ENCODE measurements at regions not wholly inside any gene's neighbourhood (a gene's known extent, or its start where the extent isn't known, plus 50 kb on each side); places are given as distances from the start of the nearest gene placed in this dataset.

DNA sequence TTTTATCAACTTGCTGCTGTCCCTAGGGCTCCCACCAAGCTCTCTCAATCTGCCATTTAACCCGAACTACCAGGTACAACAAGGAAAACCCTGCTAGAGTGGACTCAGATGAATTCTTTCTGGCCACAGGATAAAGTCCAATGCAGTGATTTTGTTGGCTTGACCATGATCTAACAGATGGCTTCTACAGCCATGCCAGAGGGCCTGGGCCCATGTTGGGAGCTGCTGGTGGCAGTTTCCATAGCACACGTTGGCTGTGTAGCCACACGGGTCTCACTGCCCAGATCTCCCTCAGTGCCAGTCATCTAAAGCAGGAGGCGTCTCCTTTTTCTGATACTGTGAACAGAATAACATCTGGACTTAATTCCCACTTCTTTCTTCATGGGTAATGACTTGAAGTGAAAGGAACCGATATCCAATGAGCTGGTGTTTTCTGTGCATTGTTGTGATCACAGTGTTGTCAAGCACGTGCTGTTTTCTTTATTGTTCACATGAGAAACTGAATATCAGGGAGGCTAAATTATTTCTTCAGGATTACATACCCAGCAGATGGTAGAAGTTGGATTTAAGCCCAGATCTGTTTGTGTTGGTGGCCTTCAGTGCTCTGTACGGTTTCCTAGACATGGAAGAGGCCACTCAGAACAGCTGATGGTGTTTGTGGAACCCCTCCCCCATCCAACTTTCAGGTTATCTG lies 85.2 kb upstream of the CLCN4 start:
- Histone ChIP-seq H3K9ac (no peak overlapping the region), H3K4me3 (no peak overlapping the region), H3K36me3 (no peaks in the 10 kb centered on the region), H3K9me3 (ENCODE audit: low read depth) (no peaks in the 10 kb centered on the region), H3K4me1 (no peaks in the 10 kb centered on the region), H3K27ac (no peak overlapping the region), H3K27me3 (no peaks in the 10 kb centered on the region), H3F3A (ENCODE audit: low read depth) (no peaks in the 10 kb centered on the region), H3K79me2 (ENCODE audit: low read depth) (no peaks in the 10 kb centered on the region), H2AFZ (replicated peaks) (no peak overlapping the region), H3K4me2 (no peak overlapping the region), H4K20me1 (ENCODE audit: low read depth) (no peaks in the 10 kb centered on the region)
- Mint-ChIP-seq H3K4me1 (no peaks in the 10 kb centered on the region), H3K4me3 (no peak overlapping the region), H3K9me3 (no peaks in the 10 kb centered on the region), H3K27me3 (ENCODE audit: insufficient read depth, low read depth) (peaks cover 2% of the 10 kb centered on the region), H3K27ac (no peak overlapping the region), H3K36me3 (peaks cover 20% of the 10 kb centered on the region)
- TF ChIP-seq, protein P1, sequence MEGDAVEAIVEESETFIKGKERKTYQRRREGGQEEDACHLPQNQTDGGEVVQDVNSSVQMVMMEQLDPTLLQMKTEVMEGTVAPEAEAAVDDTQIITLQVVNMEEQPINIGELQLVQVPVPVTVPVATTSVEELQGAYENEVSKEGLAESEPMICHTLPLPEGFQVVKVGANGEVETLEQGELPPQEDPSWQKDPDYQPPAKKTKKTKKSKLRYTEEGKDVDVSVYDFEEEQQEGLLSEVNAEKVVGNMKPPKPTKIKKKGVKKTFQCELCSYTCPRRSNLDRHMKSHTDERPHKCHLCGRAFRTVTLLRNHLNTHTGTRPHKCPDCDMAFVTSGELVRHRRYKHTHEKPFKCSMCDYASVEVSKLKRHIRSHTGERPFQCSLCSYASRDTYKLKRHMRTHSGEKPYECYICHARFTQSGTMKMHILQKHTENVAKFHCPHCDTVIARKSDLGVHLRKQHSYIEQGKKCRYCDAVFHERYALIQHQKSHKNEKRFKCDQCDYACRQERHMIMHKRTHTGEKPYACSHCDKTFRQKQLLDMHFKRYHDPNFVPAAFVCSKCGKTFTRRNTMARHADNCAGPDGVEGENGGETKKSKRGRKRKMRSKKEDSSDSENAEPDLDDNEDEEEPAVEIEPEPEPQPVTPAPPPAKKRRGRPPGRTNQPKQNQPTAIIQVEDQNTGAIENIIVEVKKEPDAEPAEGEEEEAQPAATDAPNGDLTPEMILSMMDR (IDR thresholded peaks at IDR 0.05) = no peak
- TF ChIP-seq EZH2phosphoT487 (IDR thresholded peaks at IDR 0.05) (no peak), EZH2 (IDR thresholded peaks at IDR 0.05) (no peak)
- no peak for DNase-seq (ENCODE audit: low spot score)

- Histone ChIP-seq H3F3A (ENCODE audit: low read depth) (no peaks in the 10 kb centered on the region), H3K9me3 (ENCODE audit: low read depth) (no peaks in the 10 kb centered on the region), H3K4me2 (no peak overlapping the region), H3K4me1 (no peaks in the 10 kb centered on the region), H4K20me1 (ENCODE audit: low read depth) (no peaks in the 10 kb centered on the region), H3K36me3 (no peaks in the 10 kb centered on the region), H2AFZ (replicated peaks) (no peak overlapping the region), H3K79me2 (ENCODE audit: low read depth) (no peaks in the 10 kb centered on the region), H3K27me3 (no peaks in the 10 kb centered on the region), H3K4me3 (no peak overlapping the region), H3K27ac (no peak overlapping the region), H3K9ac (no peak overlapping the region)
- Mint-ChIP-seq H3K9me3 (no peaks in the 10 kb centered on the region), H3K27ac (no peak overlapping the region), H3K4me3 (no peak overlapping the region), H3K36me3 (peaks cover 11% of the 10 kb centered on the region), H3K4me1 (no peaks in the 10 kb centered on the region), H3K27me3 (ENCODE audit: insufficient read depth, low read depth) (peaks cover 2% of the 10 kb centered on the region)
- TF ChIP-seq EZH2 (IDR thresholded peaks at IDR 0.05) = no peak
- TF ChIP-seq, protein P1 (IDR thresholded peaks at IDR 0.05) = no peak
- no peak for DNase-seq (ENCODE audit: low spot score)
These were observed 83.8 kb upstream of the CLCN4 start for GRCh38 chrX:10072786-10073568.

GRCh38 chrX:10073671-10074070 lies 83.1 kb upstream of the CLCN4 start:
- Mint-ChIP-seq H3K27me3 (ENCODE audit: insufficient read depth, low read depth) (peaks cover 1% of the 10 kb centered on the region), H3K27ac (no peak overlapping the region), H3K4me3 (no peak overlapping the region), H3K9me3 (no peaks in the 10 kb centered on the region), H3K36me3 (peaks cover 10% of the 10 kb centered on the region), H3K4me1 (no peaks in the 10 kb centered on the region)
- Histone ChIP-seq H3K4me1 (no peaks in the 10 kb centered on the region), H3K9me3 (ENCODE audit: low read depth) (no peaks in the 10 kb centered on the region), H3K4me3 (no peak overlapping the region), H3K9ac (no peak overlapping the region), H3K27me3 (no peaks in the 10 kb centered on the region), H3K79me2 (ENCODE audit: low read depth) (no peaks in the 10 kb centered on the region), H3K36me3 (no peaks in the 10 kb centered on the region), H3F3A (ENCODE audit: low read depth) (no peaks in the 10 kb centered on the region), H3K27ac (no peak overlapping the region), H3K4me2 (no peak overlapping the region), H4K20me1 (ENCODE audit: low read depth) (no peaks in the 10 kb centered on the region), H2AFZ (replicated peaks) (no peak overlapping the region)
- TF ChIP-seq EZH2 (IDR thresholded peaks at IDR 0.05) (no peak), EZH2phosphoT487 (IDR thresholded peaks at IDR 0.05) (no peak)
- TF ChIP-seq, protein P1 (IDR thresholded peaks at IDR 0.05) = no peak
- no peak for DNase-seq (ENCODE audit: low spot score)
